ENCODE measurements at regions not wholly inside any gene's neighbourhood (a gene's known extent, or its start where the extent isn't known, plus 50 kb on each side); places are given as distances from the start of the nearest gene placed in this dataset.
"Not testable (repeated sequence)": the region's sequence is repeated elsewhere in the genome, so short reads cannot be mapped to it uniquely, and the experiment has no call there.

DNA sequence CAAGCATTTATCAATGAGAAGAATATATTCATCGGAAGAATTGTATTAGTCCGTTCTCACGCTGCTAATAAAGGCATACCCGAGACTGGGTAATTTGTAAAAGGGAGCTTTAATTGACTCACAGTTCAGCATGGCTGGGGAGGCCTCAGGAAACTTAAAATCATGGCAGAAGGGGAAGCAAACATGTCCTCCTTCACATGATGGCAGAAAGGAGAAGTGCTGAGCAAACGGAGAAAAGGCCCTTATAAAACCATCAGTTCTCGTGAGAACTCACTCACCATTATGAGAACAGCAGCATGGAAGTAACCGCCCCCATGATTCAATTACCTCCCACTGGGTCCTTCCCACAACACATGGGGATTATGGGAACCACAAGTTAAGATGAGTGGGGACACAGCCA lies 1688.2 kb downstream of the SPATA31A7 start:
- not testable (repeated sequence) for H3K4me3 ChIP-seq (ENCODE audit: low read depth in 1 of 3, low read length in 3 of 3); H3K27ac ChIP-seq (ENCODE audit: low read depth in 1 of 3, low read length in 2 of 3); H3K36me3 ChIP-seq (ENCODE audit: control insufficient read depth in 3 of 3, insufficient read depth in 2 of 3, low read depth in 1 of 3, low read length in 3 of 3); H3K9me3 ChIP-seq (ENCODE audit: control insufficient read depth in 2 of 2, insufficient read depth in 1 of 2, low read depth in 1 of 2, low read length in 1 of 2); H3K4me1 ChIP-seq (ENCODE audit: control insufficient read depth in 3 of 3, insufficient read depth in 2 of 3, low read depth in 1 of 3, low read length in 2 of 3); FAIRE-seq; H3K27me3 ChIP-seq (ENCODE audit: control insufficient read depth in 3 of 3, insufficient read depth in 3 of 3, low read length in 3 of 3); DNase-seq
- 77 to 79% (median 78%) methylated on average over 7 of the region's 7 CpGs for WGBS, 3 donors

GRCh38 chr9:62880453-62880852 lies 1690.6 kb downstream of the SPATA31A7 start:
- not testable (repeated sequence) for H3K36me3 ChIP-seq (ENCODE audit: control insufficient read depth in 3 of 3, insufficient read depth in 2 of 3, low read depth in 1 of 3, low read length in 3 of 3); H3K4me1 ChIP-seq (ENCODE audit: control insufficient read depth in 3 of 3, insufficient read depth in 2 of 3, low read depth in 1 of 3, low read length in 2 of 3); H3K27ac ChIP-seq (ENCODE audit: low read depth in 1 of 3, low read length in 2 of 3); H3K9me3 ChIP-seq (ENCODE audit: control insufficient read depth in 2 of 2, insufficient read depth in 1 of 2, low read depth in 1 of 2, low read length in 1 of 2); H3K27me3 ChIP-seq (ENCODE audit: control insufficient read depth in 3 of 3, insufficient read depth in 3 of 3, low read length in 3 of 3); DNase-seq; H3K4me3 ChIP-seq (ENCODE audit: low read depth in 1 of 3, low read length in 3 of 3); FAIRE-seq
- 70 to 77% (median 76%) methylated on average over 6 of the region's 6 CpGs for WGBS, 3 donors

GRCh38 chr9:62880971-62881370 lies 1691.1 kb downstream of the SPATA31A7 start:
- WGBS, 3 donors: 77 to 84% (median 79%) methylated on average over 3 of the region's 3 CpGs
- H3K27ac ChIP-seq (ENCODE audit: low read depth in 1 of 3, low read length in 2 of 3); H3K27me3 ChIP-seq (ENCODE audit: control insufficient read depth in 3 of 3, insufficient read depth in 3 of 3, low read length in 3 of 3); H3K36me3 ChIP-seq (ENCODE audit: control insufficient read depth in 3 of 3, insufficient read depth in 2 of 3, low read depth in 1 of 3, low read length in 3 of 3); H3K4me1 ChIP-seq (ENCODE audit: control insufficient read depth in 3 of 3, insufficient read depth in 2 of 3, low read depth in 1 of 3, low read length in 2 of 3); H3K9me3 ChIP-seq (ENCODE audit: control insufficient read depth in 2 of 2, insufficient read depth in 1 of 2, low read depth in 1 of 2, low read length in 1 of 2); FAIRE-seq; H3K4me3 ChIP-seq (ENCODE audit: low read depth in 1 of 3, low read length in 3 of 3); DNase-seq: not testable (repeated sequence)

- not testable (repeated sequence) for H3K4me1 ChIP-seq (ENCODE audit: control insufficient read depth in 3 of 3, insufficient read depth in 2 of 3, low read depth in 1 of 3, low read length in 2 of 3); DNase-seq; H3K9me3 ChIP-seq (ENCODE audit: control insufficient read depth in 2 of 2, insufficient read depth in 1 of 2, low read depth in 1 of 2, low read length in 1 of 2); H3K27ac ChIP-seq (ENCODE audit: low read depth in 1 of 3, low read length in 2 of 3); FAIRE-seq; H3K4me3 ChIP-seq (ENCODE audit: low read depth in 1 of 3, low read length in 3 of 3); H3K27me3 ChIP-seq (ENCODE audit: control insufficient read depth in 3 of 3, insufficient read depth in 3 of 3, low read length in 3 of 3); H3K36me3 ChIP-seq (ENCODE audit: control insufficient read depth in 3 of 3, insufficient read depth in 2 of 3, low read depth in 1 of 3, low read length in 3 of 3)
- WGBS, 3 donors: 81 to 86% (median 82%) methylated on average over 8 of the region's 8 CpGs
Observed at GRCh38 chr9:62881811-62882210, 1692.0 kb downstream of the SPATA31A7 start.

GRCh38 chr9:62882717-62883116 lies 1692.9 kb downstream of the SPATA31A7 start:
- H3K4me3 ChIP-seq (ENCODE audit: low read depth in 1 of 3, low read length in 3 of 3); H3K27ac ChIP-seq (ENCODE audit: low read depth in 1 of 3, low read length in 2 of 3); H3K36me3 ChIP-seq (ENCODE audit: control insufficient read depth in 3 of 3, insufficient read depth in 2 of 3, low read depth in 1 of 3, low read length in 3 of 3); DNase-seq; H3K27me3 ChIP-seq (ENCODE audit: control insufficient read depth in 3 of 3, insufficient read depth in 3 of 3, low read length in 3 of 3); H3K4me1 ChIP-seq (ENCODE audit: control insufficient read depth in 3 of 3, insufficient read depth in 2 of 3, low read depth in 1 of 3, low read length in 2 of 3); H3K9me3 ChIP-seq (ENCODE audit: control insufficient read depth in 2 of 2, insufficient read depth in 1 of 2, low read depth in 1 of 2, low read length in 1 of 2); FAIRE-seq: not testable (repeated sequence)
- WGBS, 3 donors: 66 to 77% (median 67%) methylated on average over 5 of the region's 5 CpGs

DNA sequence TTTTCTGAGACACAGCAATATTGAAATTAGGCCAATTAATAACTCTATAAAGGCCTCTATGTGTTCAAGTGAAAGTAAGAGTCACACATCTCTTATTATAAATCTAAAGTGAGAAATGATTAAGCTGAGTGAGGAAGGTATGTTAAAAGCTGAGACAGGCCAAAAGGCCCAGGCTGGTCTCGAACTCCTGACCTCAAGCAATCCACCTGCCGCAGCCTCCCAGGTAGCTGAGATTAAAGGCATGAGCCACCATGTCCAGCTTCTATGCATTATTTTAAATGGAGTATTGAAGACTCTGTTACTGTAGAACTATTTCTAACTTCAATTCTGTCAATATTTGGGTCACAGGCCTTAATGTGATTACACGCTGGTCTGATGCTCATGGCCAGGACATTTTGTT lies 1706.9 kb downstream of the SPATA31A7 start:
- H3K27ac ChIP-seq (ENCODE audit: low read depth in 1 of 3, low read length in 2 of 3); H3K4me1 ChIP-seq (ENCODE audit: control insufficient read depth in 3 of 3, insufficient read depth in 2 of 3, low read depth in 1 of 3, low read length in 2 of 3); FAIRE-seq; H3K36me3 ChIP-seq (ENCODE audit: control insufficient read depth in 3 of 3, insufficient read depth in 2 of 3, low read depth in 1 of 3, low read length in 3 of 3); H3K4me3 ChIP-seq (ENCODE audit: low read depth in 1 of 3, low read length in 3 of 3); DNase-seq; H3K9me3 ChIP-seq (ENCODE audit: control insufficient read depth in 2 of 2, insufficient read depth in 1 of 2, low read depth in 1 of 2, low read length in 1 of 2); H3K27me3 ChIP-seq (ENCODE audit: control insufficient read depth in 3 of 3, insufficient read depth in 3 of 3, low read length in 3 of 3): not testable (repeated sequence)
- 81 to 90% (median 89%) methylated on average over 2 of the region's 3 CpGs for WGBS, 3 donors

- H3K9me3 ChIP-seq (ENCODE audit: control insufficient read depth in 2 of 2, insufficient read depth in 1 of 2, low read depth in 1 of 2, low read length in 1 of 2): not testable (repeated sequence)
- 4 to 6% (median 5%) methylated on average over 21 to 48 of the region's 48 CpGs for whole genome bisulfite sequencing, 3 donors
Observed at GRCh38 chr9:62897411-62898225, 1707.8 kb downstream of the SPATA31A7 start.

GRCh38 chr9:62899666-62900065 lies 1709.8 kb downstream of the SPATA31A7 start:
- not testable (repeated sequence) for H3K27me3 ChIP-seq (ENCODE audit: control insufficient read depth in 3 of 3, insufficient read depth in 3 of 3, low read length in 3 of 3); H3K36me3 ChIP-seq (ENCODE audit: control insufficient read depth in 3 of 3, insufficient read depth in 2 of 3, low read depth in 1 of 3, low read length in 3 of 3); FAIRE-seq; H3K4me1 ChIP-seq (ENCODE audit: control insufficient read depth in 3 of 3, insufficient read depth in 2 of 3, low read depth in 1 of 3, low read length in 2 of 3); H3K4me3 ChIP-seq (ENCODE audit: low read depth in 1 of 3, low read length in 3 of 3); H3K27ac ChIP-seq (ENCODE audit: low read depth in 1 of 3, low read length in 2 of 3); H3K9me3 ChIP-seq (ENCODE audit: control insufficient read depth in 2 of 2, insufficient read depth in 1 of 2, low read depth in 1 of 2, low read length in 1 of 2); DNase-seq
- 86 to 96% (median 90%) methylated on average over 2 to 3 of the region's 4 CpGs for WGBS, 3 donors

More at GRCh38 chr9:62897411-62898225, 1707.8 kb downstream of the SPATA31A7 start:
- Histone ChIP-seq H3K27ac (ENCODE audit: low read depth in 1 of 3, low read length in 2 of 3) (peak overlapping the region in 2 of 3 donors; percentile 66 to 84), H3K4me3 (ENCODE audit: low read depth in 1 of 3, low read length in 3 of 3) (peak overlapping the region in 2 of 3 donors; percentile 15 to 40)
- not testable (repeated sequence) for H3K4me1 ChIP-seq (ENCODE audit: control insufficient read depth in 3 of 3, insufficient read depth in 2 of 3, low read depth in 1 of 3, low read length in 2 of 3); FAIRE-seq; H3K36me3 ChIP-seq (ENCODE audit: control insufficient read depth in 3 of 3, insufficient read depth in 2 of 3, low read depth in 1 of 3, low read length in 3 of 3); H3K27me3 ChIP-seq (ENCODE audit: control insufficient read depth in 3 of 3, insufficient read depth in 3 of 3, low read length in 3 of 3)
- DNase-seq: peak; percentile 29 to 48

- H3K4me1 ChIP-seq (ENCODE audit: control insufficient read depth in 3 of 3, insufficient read depth in 2 of 3, low read depth in 1 of 3, low read length in 2 of 3); DNase-seq; H3K4me3 ChIP-seq (ENCODE audit: low read depth in 1 of 3, low read length in 3 of 3); FAIRE-seq; H3K36me3 ChIP-seq (ENCODE audit: control insufficient read depth in 3 of 3, insufficient read depth in 2 of 3, low read depth in 1 of 3, low read length in 3 of 3); H3K9me3 ChIP-seq (ENCODE audit: control insufficient read depth in 2 of 2, insufficient read depth in 1 of 2, low read depth in 1 of 2, low read length in 1 of 2); H3K27ac ChIP-seq (ENCODE audit: low read depth in 1 of 3, low read length in 2 of 3); H3K27me3 ChIP-seq (ENCODE audit: control insufficient read depth in 3 of 3, insufficient read depth in 3 of 3, low read length in 3 of 3): not testable (repeated sequence)
- WGBS, 3 donors: 90 to 95% (median 91%) methylated on average over 3 of the region's 3 CpGs
Observed at GRCh38 chr9:62904061-62904460, 1714.2 kb downstream of the SPATA31A7 start.

Data from small intestine (tissue), 7 donors.